HG03039 (cell line): ENCODE measurements at regions not wholly inside any gene's neighbourhood (a gene's known extent, or its start where the extent isn't known, plus 50 kb on each side); places are given as distances from the start of the nearest gene placed in this dataset.
"Not testable (repeated sequence)": the region's sequence is repeated elsewhere in the genome, so short reads cannot be mapped to it uniquely, and the experiment has no call there.

Source experiments
- ATAC-seq: cut with Tn5 transposase; IDR thresholded peaks from one replicate; pipeline ENCODE4 v1.9.1; 2021; ENCODE audit warnings: mild to moderate bottlenecking, moderate library complexity; ENCODE audit not compliant: unreplicated experiment

GRCh38 chr5:125950012-125950615 lies 473.1 kb upstream of the GRAMD2B start:
- ATAC-seq = no peak

DNA sequence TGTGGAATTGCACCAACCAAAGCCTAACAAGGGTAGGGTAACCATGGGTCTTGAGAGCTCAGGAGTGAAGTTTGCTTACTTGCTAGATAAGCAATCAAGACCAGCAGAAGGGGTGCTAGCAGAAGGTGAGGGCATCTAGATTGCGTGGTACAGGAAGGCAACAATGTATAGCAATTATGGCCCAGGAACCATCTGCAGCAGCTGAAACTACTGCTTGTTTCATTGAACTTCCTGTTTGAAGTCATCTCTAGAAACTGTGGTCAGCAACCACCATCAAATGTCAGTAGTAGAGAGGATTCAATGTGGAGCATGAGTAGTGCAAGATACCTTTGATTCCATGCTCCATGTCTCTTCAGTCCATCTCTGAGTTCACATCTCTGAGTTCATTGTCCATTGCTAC lies 462.1 kb upstream of the GRAMD2B start:
- ATAC-seq = peak; percentile 99

GRCh38 chr5:125965577-125965976 lies 457.6 kb upstream of the GRAMD2B start:
- no peak for ATAC-seq

DNA sequence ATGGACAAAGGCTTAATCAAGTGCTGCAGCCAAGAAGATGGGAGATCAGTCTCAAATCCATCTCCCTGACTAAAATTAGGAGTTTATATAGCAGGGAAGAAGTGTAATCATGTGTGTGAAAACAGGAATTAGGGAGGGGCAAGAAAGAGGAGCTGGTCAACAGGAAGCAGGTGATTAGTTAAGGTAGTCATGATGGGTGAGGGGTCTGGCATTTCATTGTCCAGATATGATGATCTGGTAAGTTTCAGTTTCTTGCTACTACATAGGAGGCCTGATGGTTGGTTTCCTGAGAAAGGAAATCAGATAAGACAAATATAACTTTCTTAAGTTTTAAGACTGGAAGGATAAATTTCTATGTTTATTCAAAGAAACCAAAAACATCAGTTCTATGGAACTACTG lies 455.6 kb upstream of the GRAMD2B start:
- no peak for ATAC-seq

GRCh38 chr5:125969011-125969813 lies 454.0 kb upstream of the GRAMD2B start:
- ATAC-seq = no peak

DNA sequence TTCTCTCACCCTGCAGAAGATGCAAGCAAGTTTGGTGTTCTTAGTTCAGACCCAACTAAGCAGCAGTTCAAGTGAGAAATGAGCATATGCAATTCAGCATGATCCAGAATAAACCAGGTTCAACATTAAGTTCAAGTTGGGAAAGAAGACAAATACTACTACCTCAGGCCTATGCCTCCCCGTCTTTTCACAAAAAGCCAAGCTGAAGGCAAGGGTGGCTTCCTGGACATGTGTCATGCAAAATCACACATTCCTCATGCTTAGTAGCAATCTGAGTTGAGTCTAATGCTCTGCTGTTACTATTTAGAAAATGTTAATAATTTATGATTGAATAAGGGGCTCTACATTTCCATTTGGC lies 453.4 kb upstream of the GRAMD2B start:
- no peak for ATAC-seq

GRCh38 chr5:125970631-125971307 lies 452.4 kb upstream of the GRAMD2B start:
- no peak for ATAC-seq

DNA sequence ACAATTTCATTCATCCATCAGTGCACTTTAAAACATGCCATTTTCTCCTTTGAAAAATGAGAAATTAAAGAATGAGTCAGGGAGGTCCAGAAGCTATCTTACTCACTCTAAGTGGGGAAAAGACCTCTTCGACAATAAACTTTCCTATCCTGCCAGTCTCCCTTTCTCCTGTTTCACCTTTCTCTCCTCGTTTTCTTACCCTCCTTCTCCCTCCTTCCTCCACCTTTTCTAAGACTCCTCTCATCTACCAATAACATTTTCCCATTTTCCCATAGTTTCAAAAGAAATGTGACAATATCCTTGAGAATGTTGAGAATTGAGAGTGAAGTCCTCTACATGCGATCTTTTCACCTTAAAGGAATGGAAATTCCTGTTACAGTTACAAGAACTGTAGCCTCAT lies 450.5 kb upstream of the GRAMD2B start:
- no peak for ATAC-seq

GRCh38 chr5:125974679-125975078 lies 448.5 kb upstream of the GRAMD2B start:
- ATAC-seq = no peak

DNA sequence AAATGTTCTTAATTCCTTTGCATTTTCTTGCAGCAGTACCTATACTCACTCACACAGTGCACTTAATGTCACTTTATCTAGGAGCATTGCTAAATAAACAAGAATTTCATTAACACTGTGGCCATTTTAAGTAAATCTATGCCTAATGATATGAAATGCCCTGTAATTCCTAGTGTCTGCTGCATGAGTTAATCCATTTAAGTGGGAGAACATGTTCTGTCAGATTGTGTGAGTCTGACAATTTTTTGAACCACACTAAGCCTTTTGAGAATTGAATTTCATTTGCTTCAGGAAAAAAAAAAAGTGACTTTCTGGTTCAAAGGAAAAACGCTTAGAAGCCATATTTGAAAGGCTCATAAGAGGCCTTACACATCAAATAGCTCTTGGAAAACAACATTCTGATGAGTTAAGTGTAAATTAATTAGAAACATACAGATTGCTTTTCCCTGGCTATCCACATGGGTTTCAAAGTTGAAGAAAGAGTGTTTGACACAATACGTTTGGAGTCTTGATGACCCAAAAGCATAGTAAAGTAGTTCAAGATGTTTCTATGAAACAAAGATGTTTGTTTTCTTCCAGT lies 446.7 kb upstream of the GRAMD2B start:
- ATAC-seq = no peak

- no peak for ATAC-seq
Observed at GRCh38 chr5:125978015-125978414, 445.2 kb upstream of the GRAMD2B start.

DNA sequence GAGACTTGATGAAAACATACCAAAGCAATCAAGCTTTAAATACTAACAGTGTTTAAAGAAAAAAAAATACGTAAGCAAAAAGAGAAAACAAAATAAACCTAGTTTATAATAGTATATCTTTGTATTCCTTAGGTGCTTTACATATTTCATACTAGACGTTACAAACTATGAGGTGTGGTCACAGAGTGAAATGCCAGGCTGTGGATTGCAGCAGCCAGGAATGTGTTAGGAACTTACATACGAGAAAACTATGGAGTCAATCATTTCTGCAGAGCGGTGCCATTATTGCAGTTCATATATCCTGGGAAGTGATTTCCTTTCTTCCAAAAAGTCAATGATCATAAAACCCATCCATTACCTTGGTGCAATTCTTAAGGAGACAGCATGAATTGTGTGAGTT lies 443.6 kb upstream of the GRAMD2B start:
- ATAC-seq = no peak

DNA sequence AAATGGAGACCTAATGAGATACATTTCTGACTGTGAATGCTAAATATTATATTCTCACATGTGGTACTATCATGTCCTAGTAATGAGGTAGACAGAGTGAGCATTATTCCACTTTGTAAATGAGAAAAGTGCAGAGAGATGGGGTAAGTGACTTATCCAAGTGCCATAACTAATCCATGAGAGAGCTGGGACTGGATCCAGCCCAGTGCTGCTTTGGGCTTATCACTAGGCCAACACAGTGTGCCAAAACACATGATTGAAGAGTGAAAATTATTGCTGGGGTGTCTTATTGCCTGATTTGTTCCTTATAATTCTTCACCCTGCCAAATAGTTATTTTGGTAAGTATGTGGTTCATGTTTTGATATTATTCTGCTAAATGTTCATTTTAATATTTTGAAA lies 442.2 kb upstream of the GRAMD2B start:
- no peak for ATAC-seq

DNA sequence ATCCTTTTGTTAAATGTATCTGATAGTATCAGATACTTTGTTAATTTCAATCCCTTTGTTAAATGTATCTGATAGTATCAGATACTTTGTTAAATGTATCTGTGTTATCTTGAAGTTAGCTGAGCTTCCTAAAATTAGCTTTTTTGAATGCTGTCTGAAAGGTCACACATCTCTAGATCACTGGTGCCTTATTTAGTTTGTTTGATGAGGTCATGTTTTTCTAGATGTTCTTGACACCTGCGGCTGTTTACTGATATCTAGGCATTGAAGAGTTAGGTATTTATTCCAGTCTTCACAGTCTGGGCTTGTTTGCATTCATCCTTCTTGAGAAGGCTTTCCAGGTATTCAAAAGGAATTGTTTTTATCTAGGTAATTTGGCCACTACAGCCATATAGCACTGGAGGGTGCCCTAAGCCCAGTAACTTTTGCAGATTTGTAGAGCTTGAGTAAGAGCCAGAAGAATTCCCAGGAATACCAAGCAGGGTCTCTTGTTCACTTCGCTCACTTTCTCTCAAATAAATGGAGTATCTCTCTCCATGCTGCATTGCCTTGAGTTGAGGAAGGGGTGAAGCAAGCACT lies 435.4 kb upstream of the GRAMD2B start:
- ATAC-seq = no peak

DNA sequence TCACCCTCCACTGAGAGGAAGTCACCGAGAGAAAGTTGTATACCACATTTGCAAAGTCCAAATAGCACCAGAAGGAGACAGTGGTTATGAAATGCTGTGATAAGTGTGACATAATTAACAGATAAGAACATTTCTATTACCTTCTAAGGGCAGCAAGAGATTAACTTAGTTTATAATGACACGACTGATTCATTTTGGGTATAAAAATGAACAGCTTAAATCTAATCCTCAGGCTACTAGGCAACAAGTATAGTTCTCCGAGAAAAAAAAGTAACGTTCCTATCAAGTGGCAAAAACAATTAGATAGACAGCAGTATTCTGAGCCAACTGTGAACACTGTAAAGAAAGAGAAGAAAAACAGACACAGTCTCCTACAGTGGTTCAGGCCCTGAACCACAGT lies 431.2 kb upstream of the GRAMD2B start:
- no peak for ATAC-seq

DNA sequence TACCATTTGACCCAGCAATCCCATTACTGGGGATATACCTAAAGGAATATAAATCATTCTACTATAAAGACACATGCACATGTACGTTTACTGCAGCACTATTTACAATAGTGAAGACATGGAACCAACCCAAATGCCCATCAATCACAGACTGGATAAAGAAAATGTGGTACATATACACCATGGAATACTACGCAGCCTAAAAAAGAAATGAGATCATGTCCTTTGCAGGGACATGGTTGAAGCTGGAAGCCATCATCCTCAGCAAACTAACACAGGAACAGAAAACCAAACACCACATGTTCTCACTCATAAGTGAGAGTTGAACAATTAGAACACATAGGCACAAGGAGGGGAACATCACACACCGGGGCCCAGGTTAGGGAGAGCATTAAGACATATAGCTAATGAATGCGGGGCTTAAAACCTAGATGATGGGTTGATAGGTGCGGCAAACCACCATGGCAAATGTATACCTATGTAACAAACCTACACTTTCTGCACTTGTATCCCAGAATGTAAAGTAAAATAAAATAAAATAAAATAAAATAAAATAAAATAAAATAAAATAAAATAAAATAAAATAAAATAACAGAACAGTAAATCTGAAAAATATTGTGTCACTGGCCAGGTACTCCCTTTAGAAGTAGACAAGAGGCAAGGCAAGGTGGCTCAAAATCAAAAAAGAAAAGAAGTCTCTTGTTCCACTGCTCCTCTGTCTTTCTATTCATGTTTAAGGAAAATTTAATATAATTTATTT lies 423.8 kb upstream of the GRAMD2B start:
- not testable (repeated sequence) for ATAC-seq

DNA sequence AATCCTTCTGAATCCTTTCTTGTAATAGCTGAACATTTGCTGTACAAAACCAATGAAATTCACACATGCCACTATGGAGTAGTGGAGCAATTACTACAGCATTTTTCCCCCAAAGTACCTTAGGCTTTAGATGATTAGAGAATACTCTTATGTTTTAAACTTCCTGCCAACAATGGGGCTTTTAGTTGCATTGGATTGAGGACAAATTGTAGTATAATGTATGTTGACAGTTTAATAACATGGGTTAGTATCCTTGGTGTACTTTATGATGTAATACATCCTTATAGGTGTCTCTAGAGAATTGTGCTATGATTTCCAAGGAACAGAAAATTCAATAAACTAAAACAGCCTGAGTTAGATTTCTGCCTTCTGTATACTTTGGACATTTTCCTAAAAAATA lies 422.7 kb upstream of the GRAMD2B start:
- no peak for ATAC-seq

GRCh38 chr5:126002222-126002897 lies 420.8 kb upstream of the GRAMD2B start:
- ATAC-seq = no peak

DNA sequence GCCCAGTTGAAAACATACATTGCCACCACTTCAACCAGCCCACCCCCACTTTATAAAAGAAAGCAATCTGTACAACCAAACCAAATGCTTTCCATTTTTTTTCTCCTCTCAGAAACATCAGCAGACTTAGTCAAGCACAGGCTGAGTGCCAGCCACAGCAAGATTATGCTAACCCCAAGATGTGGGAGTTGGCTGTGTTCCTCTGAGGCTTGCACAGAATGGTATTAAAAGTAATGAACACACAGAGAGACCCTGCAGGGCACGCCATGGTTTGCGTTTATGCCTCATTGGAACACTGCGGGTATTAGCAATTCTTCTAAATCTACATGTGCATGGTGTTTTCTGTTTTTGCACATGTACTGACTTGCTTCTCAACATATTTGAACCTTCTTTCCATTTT lies 419.9 kb upstream of the GRAMD2B start:
- ATAC-seq = no peak

- no peak for ATAC-seq
Observed at GRCh38 chr5:126004636-126005035, 418.6 kb upstream of the GRAMD2B start.
